ENCODE measurements at regions not wholly inside any gene's neighbourhood (a gene's known extent, or its start where the extent isn't known, plus 50 kb on each side); places are given as distances from the start of the nearest gene placed in this dataset.

DNA sequence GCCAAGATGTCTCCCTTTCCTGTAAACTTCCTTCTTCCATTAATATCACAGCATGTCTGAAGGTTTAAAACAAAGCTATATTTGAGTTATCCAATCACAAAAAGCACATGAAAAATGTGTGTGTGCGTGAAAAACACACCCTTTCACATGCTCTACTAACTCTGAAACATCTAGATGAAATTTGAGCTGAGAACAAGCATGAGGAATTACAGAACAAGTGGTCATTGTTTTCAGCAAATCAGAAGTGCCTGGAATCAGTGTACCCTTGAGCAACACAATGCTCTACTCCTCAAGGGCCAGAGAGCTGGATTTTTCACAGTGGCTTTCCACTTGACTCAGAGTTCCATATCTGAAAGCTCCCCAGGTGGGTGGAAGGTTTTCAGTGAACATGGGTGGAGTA, 255.9 kb downstream of the PSAT1 start (continued):
- no peak for TF ChIP-seq RBBP5 (IDR thresholded peaks at IDR 0.05; ENCODE audit: borderline replicate concordance, low read depth, low read length)
- TF ChIP-seq JUND (IDR thresholded peaks at IDR 0.05; ENCODE audit: low read length): no peak
